ENCODE measurements at regions not wholly inside any gene's neighbourhood (a gene's known extent, or its start where the extent isn't known, plus 50 kb on each side); places are given as distances from the start of the nearest gene placed in this dataset.

GRCh38 chr2:180733330-180733729 lies 247.1 kb upstream of the UBE2E3 start:
- no peak for DNase-seq

GRCh38 chr2:180732337-180732736 lies 248.1 kb upstream of the UBE2E3 start:
- DNase-seq, result no peak

GRCh38 chr2:180730976-180731375 lies 249.4 kb upstream of the UBE2E3 start:
- DNase-seq, result no peak

- no peak for DNase-seq
Measured at GRCh38 chr2:180728928-180729559, 251.4 kb upstream of the UBE2E3 start.

- DNase-seq, result no peak
Measured at GRCh38 chr2:180723712-180724111, 256.7 kb upstream of the UBE2E3 start.

- DNase-seq, result no peak
Measured at GRCh38 chr2:180722551-180723239, 257.7 kb upstream of the UBE2E3 start.

GRCh38 chr2:180720829-180721228 lies 259.6 kb upstream of the UBE2E3 start:
- DNase-seq, result no peak

GRCh38 chr2:180717588-180717987 lies 262.8 kb upstream of the UBE2E3 start:
- no peak for DNase-seq

GRCh38 chr2:180716186-180717180 lies 263.9 kb upstream of the UBE2E3 start:
- DNase-seq, result no peak

- DNase-seq, result no peak
Measured at GRCh38 chr2:180715044-180715443, 265.4 kb upstream of the UBE2E3 start.

- DNase-seq, result no peak
Measured at GRCh38 chr2:180709392-180710145, 270.8 kb upstream of the UBE2E3 start.

GRCh38 chr2:180707884-180708205 lies 272.6 kb upstream of the UBE2E3 start:
- DNase-seq, result peak; percentile 56

GRCh38 chr2:180707175-180707883 lies 273.1 kb upstream of the UBE2E3 start:
- DNase-seq, result no peak

- no peak for DNase-seq
Measured at GRCh38 chr2:180706694-180707093, 273.7 kb upstream of the UBE2E3 start.

GRCh38 chr2:180705551-180705950 lies 274.9 kb upstream of the UBE2E3 start:
- DNase-seq, result no peak

- DNase-seq, result peak; percentile 7
Measured at GRCh38 chr2:180705122-180705521, 275.3 kb upstream of the UBE2E3 start.

- DNase-seq, result no peak
Measured at GRCh38 chr2:180699657-180700361, 280.6 kb upstream of the UBE2E3 start.

- DNase-seq, result no peak
Measured at GRCh38 chr2:180698668-180699067, 281.7 kb upstream of the UBE2E3 start.

GRCh38 chr2:180695586-180696401 lies 284.6 kb upstream of the UBE2E3 start:
- no peak for DNase-seq

All from suppressor macrophage treated with lipopolysaccharide for 4 hours (primary cell).